CD8-positive, alpha-beta memory T cell (primary cell): ENCODE measurements at regions not wholly inside any gene's neighbourhood (a gene's known extent, or its start where the extent isn't known, plus 50 kb on each side); places are given as distances from the start of the nearest gene placed in this dataset.

Experiments used
- CTCF ChIA-PET: fragments of 350-600 bp; sonication (Branson Sonifier 250); formaldehyde crosslinking; loops from one replicate; lab custom pipeline; 2021; ENCODE audit warnings: antibody characterized with exemption; lab: Charles Lee
- POLR2A ChIA-PET: fragments of 350-600 bp; sonication (Branson Sonifier 250); formaldehyde crosslinking; loops from one replicate; lab custom pipeline; 2021; ENCODE audit warnings: antibody characterized with exemption; lab: Charles Lee
- DNase-seq, 5 donors: peaks; one replicate each; pipeline versions ENCODE4 v3.0.0 to v3.0.0-alpha.2; 2020 to 2022; ENCODE audit warnings: mixed read lengths in 1 of 5
- H3K27ac ChIP-seq: one replicate; pipeline ENCODE4 v1.7.0; 2013; ENCODE audit warnings: low read depth, mild to moderate bottlenecking, low read length, moderate library complexity
- H3K27me3 ChIP-seq: 2 replicates; pipeline ENCODE4 v1.7.0; 2013; ENCODE audit warnings: low read length, mild to moderate bottlenecking; ENCODE audit not compliant: insufficient read depth, poor library complexity, severe bottlenecking
- H3K36me3 ChIP-seq: 2 replicates; pipeline ENCODE4 v1.7.0; 2013; ENCODE audit warnings: mild to moderate bottlenecking, low read length, moderate library complexity; ENCODE audit not compliant: insufficient read depth
- H3K4me1 ChIP-seq: 2 replicates; pipeline ENCODE4 v1.7.0; 2013; ENCODE audit warnings: mild to moderate bottlenecking, low read length, moderate library complexity; ENCODE audit not compliant: insufficient read depth
- H3K4me3 ChIP-seq: 2 replicates; pipeline ENCODE4 v1.7.0; 2013; ENCODE audit warnings: mild to moderate bottlenecking, low read length
- H3K9me3 ChIP-seq: 2 replicates; pipeline ENCODE4 v1.7.0; 2013; ENCODE audit warnings: mild to moderate bottlenecking, low read length
- H3K27ac Mint-ChIP-seq, 8 donors: one replicate each; pipeline ENCODE4 v1.8.0; 2020 to 2021; ENCODE audit warnings: mixed read lengths in 8 of 8, mild to moderate bottlenecking in 6 of 8, inconsistent platforms in 3 of 8, moderate library complexity in 3 of 8
- H3K27me3 Mint-ChIP-seq, 2 donors: one replicate each; pipeline ENCODE4 v1.8.0; 2020 to 2021; ENCODE audit warnings: mixed read lengths in 2 of 2, mild to moderate bottlenecking in 1 of 2, moderate library complexity in 1 of 2
- H3K36me3 Mint-ChIP-seq, 3 donors: one replicate each; pipeline ENCODE4 v1.8.0; 2020 to 2021; ENCODE audit warnings: mixed read lengths in 3 of 3, inconsistent platforms in 1 of 3, mild to moderate bottlenecking in 1 of 3
- H3K4me1 Mint-ChIP-seq, 3 donors: one replicate each; pipeline ENCODE4 v1.8.0; 2020 to 2021; ENCODE audit warnings: mixed read lengths in 3 of 3, inconsistent platforms in 1 of 3, mild to moderate bottlenecking in 1 of 3
- H3K4me3 Mint-ChIP-seq, 7 donors: one replicate each; pipeline ENCODE4 v1.8.0; 2020 to 2021; ENCODE audit warnings: mixed read lengths in 7 of 7, mild to moderate bottlenecking in 6 of 7, moderate library complexity in 4 of 7, inconsistent platforms in 2 of 7
- H3K9me3 Mint-ChIP-seq, 5 donors: one replicate each; pipeline ENCODE4 v1.8.0; 2020 to 2022; ENCODE audit warnings: mixed read lengths in 5 of 5, mild to moderate bottlenecking in 3 of 5, moderate library complexity in 2 of 5, inconsistent platforms in 1 of 5

GRCh38 chr4:158004101-158004500, 168.7 kb downstream of the GASK1B start:
- CTCF ChIA-PET: interaction anchor here (1.0 kb wide), 1 partner anchor 11 kb away, joined by 3 read pairs; no protein-coding TSS in a partner anchor
- H3K36me3 ChIP-seq: no peaks in the 10 kb centered on the region
- Mint-ChIP-seq H3K4me1 (no peaks in the 10 kb centered on the region), H3K4me3 (no peak overlapping the region), H3K27me3 (no peaks in the 10 kb centered on the region), H3K9me3 (peaks cover 0 to 2% (median 0%) of the 10 kb centered on the region in 5 donors), H3K27ac (no peak overlapping the region), H3K36me3 (no peaks in the 10 kb centered on the region)
- no peak for DNase-seq
- H3K27me3 ChIP-seq: no peaks in the 10 kb centered on the region
- POLR2A ChIA-PET: no interaction called here
- no peak overlapping the region for H3K4me3 ChIP-seq
- no peak overlapping the region for H3K27ac ChIP-seq
- H3K9me3 ChIP-seq: no peaks in the 10 kb centered on the region
- H3K4me1 ChIP-seq: no peaks in the 10 kb centered on the region

GRCh38 chr4:158003212-158003611, 169.6 kb downstream of the GASK1B start:
- no peak for DNase-seq
- Mint-ChIP-seq H3K9me3 (peaks cover 0 to 2% (median 0%) of the 10 kb centered on the region in 5 donors), H3K4me1 (no peaks in the 10 kb centered on the region), H3K36me3 (no peaks in the 10 kb centered on the region), H3K4me3 (no peak overlapping the region), H3K27ac (no peak overlapping the region), H3K27me3 (no peaks in the 10 kb centered on the region)
- Histone ChIP-seq H3K9me3 (no peaks in the 10 kb centered on the region), H3K4me3 (no peak overlapping the region), H3K27ac (no peak overlapping the region), H3K27me3 (no peaks in the 10 kb centered on the region), H3K36me3 (no peaks in the 10 kb centered on the region), H3K4me1 (no peaks in the 10 kb centered on the region)
- ChIA-PET POLR2A (no interaction called here), CTCF (interaction anchor here (1.0 kb wide), 1 partner anchor 60 kb away, joined by 3 read pairs; no protein-coding TSS in a partner anchor)

DNA sequence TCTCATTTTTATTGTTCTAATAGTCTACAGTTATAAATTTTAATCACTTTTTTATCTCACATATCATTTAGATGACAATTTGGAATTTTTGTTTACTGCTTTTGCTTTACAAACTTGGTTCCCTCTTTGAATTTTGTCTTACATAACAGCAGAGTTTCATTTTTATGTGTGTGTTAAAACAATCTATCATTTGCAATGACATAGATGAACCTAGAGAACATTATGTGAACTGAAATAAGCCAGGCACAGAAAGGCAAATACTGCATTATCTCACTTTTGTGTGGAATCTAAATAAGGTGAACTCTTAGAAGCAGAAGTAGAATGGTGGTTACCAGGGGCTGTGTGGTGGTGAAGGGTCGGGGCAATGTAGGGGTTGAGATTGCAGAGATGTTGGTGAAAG, 170.7 kb downstream of the GASK1B start:
- no peak for DNase-seq
- Histone ChIP-seq H3K9me3 (no peaks in the 10 kb centered on the region), H3K27me3 (no peaks in the 10 kb centered on the region), H3K36me3 (no peaks in the 10 kb centered on the region), H3K27ac (no peak overlapping the region), H3K4me1 (no peaks in the 10 kb centered on the region), H3K4me3 (no peak overlapping the region)
- Mint-ChIP-seq H3K27me3 (no peaks in the 10 kb centered on the region), H3K27ac (no peak overlapping the region), H3K4me3 (no peak overlapping the region), H3K36me3 (no peaks in the 10 kb centered on the region), H3K4me1 (no peaks in the 10 kb centered on the region), H3K9me3 (peaks cover 0 to 2% (median 0%) of the 10 kb centered on the region in 5 donors)
- CTCF ChIA-PET: no interaction called here
- POLR2A ChIA-PET: no interaction called here

- H3K27ac Mint-ChIP-seq: no peak overlapping the region
- CTCF ChIA-PET: no interaction called here
- no peaks in the 10 kb centered on the region for H3K27me3 Mint-ChIP-seq
- POLR2A ChIA-PET: no interaction called here
- H3K4me3 Mint-ChIP-seq: no peak overlapping the region
- H3K4me1 Mint-ChIP-seq: no peaks in the 10 kb centered on the region
- H3K36me3 Mint-ChIP-seq: no peaks in the 10 kb centered on the region
- Histone ChIP-seq H3K27ac (no peak overlapping the region), H3K4me1 (no peaks in the 10 kb centered on the region), H3K36me3 (no peaks in the 10 kb centered on the region), H3K4me3 (no peak overlapping the region), H3K9me3 (no peaks in the 10 kb centered on the region), H3K27me3 (no peaks in the 10 kb centered on the region)
- H3K9me3 Mint-ChIP-seq: peaks cover 0 to 2% (median 0%) of the 10 kb centered on the region in 5 donors
- DNase-seq: no peak
Observed at GRCh38 chr4:158001756-158002155, 171.1 kb downstream of the GASK1B start.

- no peaks in the 10 kb centered on the region for H3K9me3 Mint-ChIP-seq
- no peaks in the 10 kb centered on the region for H3K36me3 Mint-ChIP-seq
- no peak overlapping the region for H3K27ac ChIP-seq
- H3K4me1 ChIP-seq: no peaks in the 10 kb centered on the region
- H3K9me3 ChIP-seq: no peaks in the 10 kb centered on the region
- H3K4me3 ChIP-seq: no peak overlapping the region
- H3K4me1 Mint-ChIP-seq: no peaks in the 10 kb centered on the region
- no peaks in the 10 kb centered on the region for H3K27me3 Mint-ChIP-seq
- POLR2A ChIA-PET: no interaction called here
- no peak overlapping the region for H3K4me3 Mint-ChIP-seq
- no peak for DNase-seq
- H3K27me3 ChIP-seq: no peaks in the 10 kb centered on the region
- CTCF ChIA-PET: no interaction called here
- H3K36me3 ChIP-seq: no peaks in the 10 kb centered on the region
- no peak overlapping the region for H3K27ac Mint-ChIP-seq
Observed at GRCh38 chr4:157999723-158000122, 173.1 kb downstream of the GASK1B start.

- no peaks in the 10 kb centered on the region for H3K27me3 Mint-ChIP-seq
- Histone ChIP-seq H3K27me3 (no peaks in the 10 kb centered on the region), H3K27ac (no peak overlapping the region), H3K36me3 (no peaks in the 10 kb centered on the region), H3K4me3 (no peak overlapping the region), H3K9me3 (no peaks in the 10 kb centered on the region), H3K4me1 (no peaks in the 10 kb centered on the region)
- H3K4me3 Mint-ChIP-seq: no peak overlapping the region
- peaks cover 0 to 2% (median 0%) of the 10 kb centered on the region in 3 donors for H3K4me1 Mint-ChIP-seq
- no peak for DNase-seq
- no peak overlapping the region for H3K27ac Mint-ChIP-seq
- ChIA-PET POLR2A (no interaction called here), CTCF (no interaction called here)
- H3K36me3 Mint-ChIP-seq: no peaks in the 10 kb centered on the region
- H3K9me3 Mint-ChIP-seq: no peaks in the 10 kb centered on the region
Observed at GRCh38 chr4:157997296-157997695, 175.5 kb downstream of the GASK1B start.

GRCh38 chr4:157996061-157997028, 176.5 kb downstream of the GASK1B start:
- no peak for DNase-seq
- Mint-ChIP-seq H3K36me3 (no peaks in the 10 kb centered on the region), H3K4me3 (no peak overlapping the region), H3K27ac (no peak overlapping the region), H3K27me3 (no peaks in the 10 kb centered on the region), H3K4me1 (peaks cover 0 to 5% (median 0%) of the 10 kb centered on the region in 3 donors), H3K9me3 (no peaks in the 10 kb centered on the region)
- ChIA-PET CTCF (no interaction called here), POLR2A (no interaction called here)
- Histone ChIP-seq H3K4me3 (no peak overlapping the region), H3K4me1 (no peaks in the 10 kb centered on the region), H3K36me3 (no peaks in the 10 kb centered on the region), H3K9me3 (no peaks in the 10 kb centered on the region), H3K27ac (no peak overlapping the region), H3K27me3 (no peaks in the 10 kb centered on the region)

DNA sequence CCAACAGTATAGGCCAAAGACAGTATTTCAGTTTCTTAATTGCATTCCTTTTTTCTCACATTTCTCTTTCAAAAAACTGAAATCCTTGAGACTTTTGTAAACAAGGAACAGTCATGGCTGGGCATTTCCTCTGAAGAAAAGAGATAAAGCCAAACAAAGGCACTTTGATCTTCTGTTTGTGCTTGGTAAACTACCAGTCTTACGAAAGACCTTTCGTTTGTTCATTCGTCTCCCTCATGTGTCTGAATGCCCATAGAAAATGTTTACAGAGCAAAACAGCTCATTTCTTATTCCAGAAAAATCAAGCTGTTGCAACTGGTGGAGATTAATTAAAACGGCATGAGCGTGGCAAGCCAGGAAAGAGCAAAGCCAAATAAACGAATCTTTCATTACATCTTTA, 178.0 kb downstream of the GASK1B start:
- Histone ChIP-seq H3K27ac (no peak overlapping the region), H3K27me3 (no peaks in the 10 kb centered on the region), H3K4me3 (no peak overlapping the region), H3K36me3 (no peaks in the 10 kb centered on the region), H3K4me1 (no peaks in the 10 kb centered on the region), H3K9me3 (no peaks in the 10 kb centered on the region)
- no peaks in the 10 kb centered on the region for H3K27me3 Mint-ChIP-seq
- peaks cover 0 to 5% (median 0%) of the 10 kb centered on the region in 3 donors for H3K4me1 Mint-ChIP-seq
- H3K27ac Mint-ChIP-seq: no peak overlapping the region
- H3K36me3 Mint-ChIP-seq: no peaks in the 10 kb centered on the region
- ChIA-PET CTCF (no interaction called here), POLR2A (no interaction called here)
- no peak overlapping the region for H3K4me3 Mint-ChIP-seq
- no peak for DNase-seq
- no peaks in the 10 kb centered on the region for H3K9me3 Mint-ChIP-seq
